H9 (cell line): ENCODE measurements at regions not wholly inside any gene's neighbourhood (a gene's known extent, or its start where the extent isn't known, plus 50 kb on each side); places are given as distances from the start of the nearest gene placed in this dataset.

Experiments used
- DNase-seq: peaks from one replicate; pipeline ENCODE4 v3.0.0-alpha.2; 2017
- H2AFZ ChIP-seq: one replicate; pipeline ENCODE4 v1.6.1; 2013; ENCODE audit warnings: mild to moderate bottlenecking, low read length, control low read depth, moderate library complexity
- H2AK5ac ChIP-seq: 2 replicates; pipeline ENCODE4 v1.6.1; 2013; ENCODE audit warnings: low read length, control low read depth, mixed read lengths; ENCODE audit not compliant: insufficient read length
- H2BK120ac ChIP-seq: one replicate; pipeline ENCODE4 v1.6.1; 2013; ENCODE audit warnings: low read depth, mild to moderate bottlenecking, low read length, control low read depth, inconsistent platforms; ENCODE audit not compliant: poor library complexity, severe bottlenecking
- H2BK12ac ChIP-seq: 2 replicates; pipeline ENCODE4 v1.6.1; 2013; ENCODE audit warnings: low read length, control low read depth, mixed read lengths, low read depth; ENCODE audit not compliant: insufficient read length
- H2BK15ac ChIP-seq: 2 replicates; pipeline ENCODE4 v1.6.1; 2013; ENCODE audit warnings: low read depth, low read length, control low read depth
- H2BK20ac ChIP-seq: one replicate; pipeline ENCODE4 v1.6.1; 2013; ENCODE audit warnings: low read depth, mild to moderate bottlenecking, low read length, control low read depth, inconsistent platforms; ENCODE audit not compliant: poor library complexity, severe bottlenecking
- H2BK5ac ChIP-seq: 2 replicates; pipeline ENCODE4 v1.6.1; 2013; ENCODE audit warnings: low read length, control low read depth, mixed read lengths; ENCODE audit not compliant: insufficient read length
- H3K14ac ChIP-seq: 2 replicates; pipeline ENCODE4 v1.6.1; 2013; ENCODE audit warnings: low read length, control low read depth; ENCODE audit not compliant: insufficient read depth
- H3K18ac ChIP-seq: 2 replicates; pipeline ENCODE4 v1.6.1; 2013; ENCODE audit warnings: low read depth, mild to moderate bottlenecking, mixed read lengths, low read length, control low read depth; ENCODE audit not compliant: insufficient read length
- H3K23ac ChIP-seq: 2 replicates; pipeline ENCODE4 v1.6.1; 2013; ENCODE audit warnings: low read length, control low read depth, mixed read lengths, low read depth; ENCODE audit not compliant: insufficient read length
- H3K23me2 ChIP-seq: 2 replicates; pipeline ENCODE4 v1.6.1; 2013; ENCODE audit warnings: low read depth, mild to moderate bottlenecking, mixed read lengths, low read length, control low read depth; ENCODE audit not compliant: insufficient read length, poor library complexity, severe bottlenecking
- H3K27ac ChIP-seq: 2 replicates; pipeline ENCODE4 v1.5.1; 2013; ENCODE audit warnings: low read length, control low read depth, mixed read lengths, low read depth; ENCODE audit not compliant: insufficient read length
- H3K27me3 ChIP-seq: 2 replicates; pipeline ENCODE4 v1.6.1; 2013; ENCODE audit warnings: low read length, control low read depth, inconsistent platforms; ENCODE audit not compliant: insufficient read depth
- H3K4ac ChIP-seq: 2 replicates; pipeline ENCODE4 v1.6.1; 2013; ENCODE audit warnings: low read depth, mild to moderate bottlenecking, control low read depth, inconsistent platforms, low read length, moderate library complexity
- H3K4me1 ChIP-seq: 2 replicates; pipeline ENCODE4 v1.6.1; 2013; ENCODE audit warnings: low read length, control low read depth, inconsistent platforms; ENCODE audit not compliant: insufficient read depth
- H3K4me2 ChIP-seq: 2 replicates; pipeline ENCODE4 v1.6.1; 2013; ENCODE audit warnings: low read length, control low read depth, mixed read lengths; ENCODE audit not compliant: insufficient read length, insufficient read depth
- H3K56ac ChIP-seq: 2 replicates; pipeline ENCODE4 v1.6.1; 2013; ENCODE audit warnings: low read depth, mild to moderate bottlenecking, mixed read lengths, low read length, control low read depth; ENCODE audit not compliant: insufficient read length
- H3K79me1 ChIP-seq: 2 replicates; pipeline ENCODE4 v1.6.1; 2013; ENCODE audit warnings: low read depth, mild to moderate bottlenecking, moderate library complexity, low read length, control low read depth, inconsistent platforms; ENCODE audit not compliant: insufficient read depth, poor library complexity, severe bottlenecking
- H3K79me2 ChIP-seq: 2 replicates; pipeline ENCODE4 v1.6.1; 2013; ENCODE audit warnings: low read length, control low read depth, inconsistent platforms; ENCODE audit not compliant: insufficient read depth
- H3K9ac ChIP-seq: 2 replicates; pipeline ENCODE4 v1.6.1; 2013; ENCODE audit warnings: low read length, control low read depth, mixed read lengths; ENCODE audit not compliant: insufficient read length; ENCODE audit errors: extremely low read depth
- H3K9me3 ChIP-seq: one replicate; pipeline ENCODE4 v1.6.1; 2013; ENCODE audit warnings: low read depth, low read length, inconsistent platforms; ENCODE audit not compliant: control insufficient read depth
- H3T11ph ChIP-seq: one replicate; pipeline ENCODE4 v1.6.1; 2013; ENCODE audit warnings: mild to moderate bottlenecking, low read length, control low read depth, inconsistent platforms
- H4K20me1 ChIP-seq: one replicate; pipeline ENCODE4 v1.6.1; 2013; ENCODE audit not compliant: control insufficient read depth, insufficient read length, insufficient read depth
- H4K5ac ChIP-seq: 2 replicates; pipeline ENCODE4 v1.6.1; 2013; ENCODE audit warnings: low read depth, mild to moderate bottlenecking, mixed read lengths, low read length, control low read depth; ENCODE audit not compliant: insufficient read length
- H4K8ac ChIP-seq: replicated peaks from 2 replicates; pipeline ENCODE4 v1.6.1; 2013; ENCODE audit warnings: low read length, control low read depth, mixed read lengths, low read depth; ENCODE audit not compliant: insufficient read length
- H4K91ac ChIP-seq: 2 replicates; pipeline ENCODE4 v1.6.1; 2013; ENCODE audit warnings: low read depth, mild to moderate bottlenecking, moderate library complexity, mixed read lengths, low read length, control low read depth; ENCODE audit not compliant: insufficient read length
- H3K27ac Mint-ChIP-seq, 3 experiments: 2 replicates in 2 of 3; 3 replicates in 1 of 3; pipeline ENCODE4 v1.8.0; 2020 to 2021; ENCODE audit warnings: mixed read lengths in 3 of 3, mild to moderate bottlenecking in 1 of 3, moderate library complexity in 1 of 3
- H3K27me3 Mint-ChIP-seq: 2 replicates; pipeline ENCODE4 v1.8.0; 2021; ENCODE audit warnings: low read depth, mild to moderate bottlenecking, moderate library complexity, mixed read lengths
- H3K36me3 Mint-ChIP-seq, 3 experiments: 2 replicates in 2 of 3; 3 replicates in 1 of 3; pipeline ENCODE4 v1.8.0; 2020 to 2021; ENCODE audit warnings: low read depth in 3 of 3, mixed read lengths in 3 of 3; ENCODE audit not compliant: insufficient read depth in 1 of 3
- H3K4me1 Mint-ChIP-seq, 2 experiments: 2 replicates each; pipeline ENCODE4 v1.8.0; 2020; ENCODE audit warnings: mixed read lengths in 2 of 2
- H3K4me3 Mint-ChIP-seq, 2 experiments: 2 replicates in 1 of 2; 3 replicates in 1 of 2; pipeline ENCODE4 v1.8.0; 2020 to 2021; ENCODE audit warnings: mild to moderate bottlenecking in 2 of 2, mixed read lengths in 2 of 2, moderate library complexity in 1 of 2
- H3K9me3 Mint-ChIP-seq, 2 experiments: 2 replicates in 1 of 2; 3 replicates in 1 of 2; pipeline ENCODE4 v1.8.0; 2020; ENCODE audit warnings: mild to moderate bottlenecking in 2 of 2, mixed read lengths in 2 of 2, moderate library complexity in 1 of 2
- WGBS: extraction: QIAGEN DNeasy Blood & Tissue Kit; methylation state at CpG from one replicate; pipeline ENCODE4 v1.1.7; 2013; ENCODE audit warnings: missing lambda C conversion rate, low lambda C conversion rate, mixed read lengths; ENCODE audit not compliant: insufficient read length; ENCODE audit errors: extremely low coverage; 5-methylcytosine and 5-hydroxymethylcytosine counted together
- TF ChIP-seq, protein P1 (sequence below): fragments of 200-600 bp; sonication (generic); conservative IDR thresholded peaks from 3 replicates; pipeline ENCODE4 v1.8.0; 2021; ENCODE audit warnings: antibody characterized with exemption, mild to moderate bottlenecking

DNA sequence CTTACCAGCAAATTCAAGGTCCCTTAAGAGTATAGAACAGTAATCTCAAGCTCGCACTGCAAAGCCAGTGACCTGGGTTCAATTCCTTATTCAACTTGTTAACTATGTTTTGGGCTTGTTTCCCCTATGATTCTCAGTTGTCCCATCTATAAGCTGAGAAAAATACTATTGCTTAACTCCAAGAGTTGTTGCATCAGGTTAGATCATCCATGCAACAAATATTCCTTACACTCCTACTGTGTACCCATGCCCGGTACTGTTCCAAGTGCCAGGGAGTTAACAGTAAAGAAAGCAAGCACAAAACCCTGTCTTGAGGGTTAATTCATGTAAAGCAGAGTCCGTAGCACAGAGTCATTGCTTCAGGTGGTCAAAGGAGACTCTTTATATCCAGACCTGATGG, 247.3 kb downstream of the MAFB start:
- H3K4me1 Mint-ChIP-seq = peaks cover 22 to 26% of the 10 kb centered on the region in 2 experiments
- TF ChIP-seq, protein P1, sequence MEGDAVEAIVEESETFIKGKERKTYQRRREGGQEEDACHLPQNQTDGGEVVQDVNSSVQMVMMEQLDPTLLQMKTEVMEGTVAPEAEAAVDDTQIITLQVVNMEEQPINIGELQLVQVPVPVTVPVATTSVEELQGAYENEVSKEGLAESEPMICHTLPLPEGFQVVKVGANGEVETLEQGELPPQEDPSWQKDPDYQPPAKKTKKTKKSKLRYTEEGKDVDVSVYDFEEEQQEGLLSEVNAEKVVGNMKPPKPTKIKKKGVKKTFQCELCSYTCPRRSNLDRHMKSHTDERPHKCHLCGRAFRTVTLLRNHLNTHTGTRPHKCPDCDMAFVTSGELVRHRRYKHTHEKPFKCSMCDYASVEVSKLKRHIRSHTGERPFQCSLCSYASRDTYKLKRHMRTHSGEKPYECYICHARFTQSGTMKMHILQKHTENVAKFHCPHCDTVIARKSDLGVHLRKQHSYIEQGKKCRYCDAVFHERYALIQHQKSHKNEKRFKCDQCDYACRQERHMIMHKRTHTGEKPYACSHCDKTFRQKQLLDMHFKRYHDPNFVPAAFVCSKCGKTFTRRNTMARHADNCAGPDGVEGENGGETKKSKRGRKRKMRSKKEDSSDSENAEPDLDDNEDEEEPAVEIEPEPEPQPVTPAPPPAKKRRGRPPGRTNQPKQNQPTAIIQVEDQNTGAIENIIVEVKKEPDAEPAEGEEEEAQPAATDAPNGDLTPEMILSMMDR = no peak
- no peak overlapping the region for H3K4me3 Mint-ChIP-seq
- Histone ChIP-seq H2BK12ac (no peak overlapping the region), H3K27me3 (no peaks in the 10 kb centered on the region), H4K8ac (no peak overlapping the region), H3K14ac (no peak overlapping the region), H3K4ac (no peak overlapping the region), H3K9ac (no peak overlapping the region), H3K27ac (no peak overlapping the region), H2AFZ (no peak overlapping the region), H2BK20ac (no peak overlapping the region), H3K9me3 (no peaks in the 10 kb centered on the region), H3K23me2 (no peaks in the 10 kb centered on the region), H3K79me1 (no peaks in the 10 kb centered on the region), H4K20me1 (no peaks in the 10 kb centered on the region), H3K79me2 (no peaks in the 10 kb centered on the region), H2BK5ac (no peak overlapping the region), H4K5ac (no peak overlapping the region), H3T11ph (no peak overlapping the region), H3K4me1 (no peaks in the 10 kb centered on the region), H2BK120ac (no peak overlapping the region), H2AK5ac (no peak overlapping the region), H2BK15ac (no peak overlapping the region), H3K23ac (no peak overlapping the region), H3K56ac (no peak overlapping the region), H3K4me2 (no peak overlapping the region), H3K18ac (no peak overlapping the region), H4K91ac (no peak overlapping the region)
- H3K9me3 Mint-ChIP-seq = no peaks in the 10 kb centered on the region
- H3K27ac Mint-ChIP-seq = no peak overlapping the region
- WGBS = no CpG with 5 or more reads among the region's 3 CpGs
- DNase-seq = no peak
- no peaks in the 10 kb centered on the region for H3K36me3 Mint-ChIP-seq
- no peaks in the 10 kb centered on the region; the same call in none of the 2 replicates for H3K27me3 Mint-ChIP-seq
